Endothelial cell of umbilical vein (primary cell): ENCODE measurements at regions not wholly inside any gene's neighbourhood (a gene's known extent, or its start where the extent isn't known, plus 50 kb on each side); places are given as distances from the start of the nearest gene placed in this dataset.

Experiments used
- BruUV-seq: library from RNA; stranded (reverse); fragments of 400-500 nt; replicated peaks from 2 replicates; lab custom pipeline; 2021; lab: Mats Ljungman, UMichigan
- CTCF ChIA-PET: fragments of 300-600, 350-600 bp; sonication (Branson Sonifier 250); formaldehyde crosslinking; loops from one replicate; lab custom pipeline; 2021; ENCODE audit warnings: antibody characterized with exemption, inconsistent platforms; lab: Charles Lee
- POLR2A ChIA-PET: fragments of 300-600, 350-600 bp; sonication (Branson Sonifier 250); formaldehyde crosslinking; loops from one replicate; lab custom pipeline; 2021; ENCODE audit warnings: antibody characterized with exemption, inconsistent platforms; lab: Charles Lee
- DNase-seq: peaks from one replicate; pipeline ENCODE4 v3.0.0-alpha.2; 2011; ENCODE audit warnings: low read depth, low spot score
- FAIRE-seq: peaks from 2 replicates; lab custom pipeline; 2011; peaks lifted over from hg19 to GRCh38; lab: Jason Lieb, UNC
- H2AFZ ChIP-seq: 2 replicates; pipeline ENCODE4 v1.6.0; 2012; ENCODE audit warnings: low read depth, low read length, control low read depth, inconsistent platforms
- H3K27ac ChIP-seq: 2 replicates; pipeline ENCODE4 v1.5.1; 2011; ENCODE audit warnings: low read depth, mild to moderate bottlenecking, control low read depth, low read length, moderate library complexity; ENCODE audit not compliant: insufficient read depth
- H3K27me3 ChIP-seq, 2 experiments: 2 replicates each; pipeline versions ENCODE4 v1.6.0 to v1.6.1; 2011; ENCODE audit warnings: low read length in 2 of 2, mixed read lengths in 1 of 2; ENCODE audit not compliant: control insufficient read depth in 2 of 2, insufficient read depth in 2 of 2
- H3K36me3 ChIP-seq, 2 experiments: 2 replicates in 1 of 2; 3 replicates in 1 of 2; pipeline ENCODE4 v1.5.1; 2011; ENCODE audit warnings: low read length in 2 of 2, mild to moderate bottlenecking in 1 of 2, moderate library complexity in 1 of 2; ENCODE audit not compliant: control insufficient read depth in 2 of 2, insufficient read depth in 2 of 2; ENCODE audit errors: extremely low read depth in 1 of 2
- H3K4me1 ChIP-seq: 3 replicates; pipeline ENCODE4 v1.5.1; 2011; ENCODE audit warnings: mild to moderate bottlenecking, low read length; ENCODE audit not compliant: control insufficient read depth, insufficient read depth; ENCODE audit errors: extremely low read depth
- H3K4me2 ChIP-seq: 2 replicates; pipeline ENCODE4 v1.6.1; 2011; ENCODE audit warnings: low read length, control low read depth, mixed read lengths; ENCODE audit not compliant: insufficient read depth
- H3K4me3 ChIP-seq, 3 experiments: fragments of 200-600 bp in 1 of 3; sonication (generic), shearing (Covaris generic) in 1 of 3; replicated peaks in 1 of 3; 2 replicates each; pipeline ENCODE4 v1.5.1; 2011 to 2016; ENCODE audit warnings: control low read depth in 3 of 3, low read length in 3 of 3, mild to moderate bottlenecking in 2 of 3, inconsistent platforms in 1 of 3, low read depth in 1 of 3, moderate library complexity in 1 of 3; ENCODE audit not compliant: insufficient read depth in 1 of 3
- H3K79me2 ChIP-seq: 2 replicates; pipeline ENCODE4 v1.6.0; 2012; ENCODE audit warnings: low read length, inconsistent platforms; ENCODE audit not compliant: control insufficient read depth, insufficient read depth
- H3K9ac ChIP-seq: replicated peaks from 2 replicates; pipeline ENCODE3; 2011; ENCODE audit warnings: low read length, control low read depth; ENCODE audit not compliant: insufficient read depth; ENCODE audit errors: extremely low read depth
- H3K9me1 ChIP-seq: replicated peaks from 3 replicates; pipeline ENCODE4 v1.6.0; 2011; ENCODE audit warnings: mild to moderate bottlenecking, low read length; ENCODE audit not compliant: control insufficient read depth, insufficient read depth; ENCODE audit errors: extremely low read depth
- H3K9me3 ChIP-seq: replicated peaks from 2 replicates; pipeline ENCODE4 v1.5.1; 2012; ENCODE audit warnings: low read length, inconsistent platforms; ENCODE audit not compliant: control insufficient read depth, insufficient read depth
- H4K20me1 ChIP-seq: replicated peaks from 2 replicates; pipeline ENCODE3; 2011; ENCODE audit warnings: mild to moderate bottlenecking, low read length; ENCODE audit not compliant: control insufficient read depth, insufficient read depth; ENCODE audit errors: extremely low read depth
- EZH2 ChIP-seq: IDR thresholded peaks from 2 replicates; pipeline ENCODE4 v1.6.1; 2012; ENCODE audit warnings: borderline replicate concordance, low read depth, mild to moderate bottlenecking, moderate library complexity, low read length, inconsistent platforms; ENCODE audit not compliant: severe bottlenecking
- FOS ChIP-seq: IDR thresholded peaks from 2 replicates; pipeline ENCODE4 v1.6.1; 2011; ENCODE audit warnings: mild to moderate bottlenecking, low read length, moderate library complexity, borderline replicate concordance; ENCODE audit not compliant: insufficient read depth
- GATA2 ChIP-seq: IDR thresholded peaks from 2 replicates; pipeline ENCODE4 v1.7.0; 2011; ENCODE audit warnings: low read depth, mild to moderate bottlenecking, moderate library complexity, mixed read lengths, low read length; ENCODE audit not compliant: insufficient read length, insufficient read depth
- JUN ChIP-seq: IDR thresholded peaks from 2 replicates; pipeline ENCODE4 v1.6.1; 2011; ENCODE audit warnings: borderline replicate concordance, low read depth; ENCODE audit not compliant: insufficient read length, insufficient read depth
- MYC ChIP-seq: IDR thresholded peaks from one replicate; pipeline ENCODE4 v1.6.1; 2011; ENCODE audit warnings: mild to moderate bottlenecking, low read depth, low read length
- POLR2A ChIP-seq: IDR thresholded peaks from 2 replicates; pipeline ENCODE4 v1.6.1; 2012; ENCODE audit warnings: low read depth, mild to moderate bottlenecking, control low read depth, low read length
- POLR2AphosphoS5 ChIP-seq: IDR thresholded peaks from 2 replicates; pipeline ENCODE4 v1.6.1; 2012; ENCODE audit warnings: low read depth, mild to moderate bottlenecking, control low read depth, low read length, moderate library complexity; ENCODE audit not compliant: insufficient read depth
- dilution Hi-C: fragments of 300-500 bp; cut with MboI; formaldehyde crosslinking; loops from one replicate; pipeline ENCODE4 v1.15.0; 2019; ENCODE audit warnings: low sequenced_read_pairs; ENCODE audit not compliant: extremely low pct_ligation_motif_present
- intact Hi-C: fragments of 100-400 bp; cut with micrococcal nuclease; formaldehyde crosslinking; loops from one replicate; pipeline ENCODE4 v1.10.0; 2022
- TF ChIP-seq, protein P1 (sequence below): IDR thresholded peaks from 2 replicates; pipeline ENCODE4 v1.6.1; 2011; ENCODE audit not compliant: insufficient read depth, insufficient read length
- TF ChIP-seq, protein P2 (sequence below), 2 donors: IDR thresholded peaks; 1 replicate in 1 of 2; 2 replicates in 1 of 2; pipeline ENCODE4 v1.5.1; 2011; ENCODE audit warnings: low read length in 2 of 2, mild to moderate bottlenecking in 2 of 2, moderate library complexity in 2 of 2, control low read depth in 1 of 2, inconsistent platforms in 1 of 2, low read depth in 1 of 2; ENCODE audit not compliant: insufficient read depth in 1 of 2; ENCODE audit errors: extremely low read depth in 1 of 2

DNA sequence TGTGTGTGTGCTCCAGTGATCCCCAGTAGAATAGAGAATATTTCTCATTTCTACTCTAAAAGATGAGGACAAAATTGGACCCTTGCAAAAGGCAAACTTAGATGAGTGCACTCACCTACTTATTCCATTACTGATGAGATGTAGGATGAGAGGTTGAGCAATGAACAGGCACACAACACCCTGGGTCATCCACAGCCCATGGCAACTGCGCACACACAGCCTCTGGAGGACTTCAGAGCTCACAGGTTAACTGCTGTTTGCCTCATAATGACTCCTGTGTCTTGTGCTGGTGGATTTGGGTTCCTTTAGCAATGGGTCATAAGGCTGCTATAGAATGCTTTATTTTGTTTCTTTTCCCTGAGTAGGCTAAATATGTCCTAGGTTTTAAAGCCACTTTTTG is 103.6 kb upstream of the TNFAIP3 start:
- Histone ChIP-seq H3K79me2 (no peaks in the 10 kb centered on the region), H4K20me1 (no peaks in the 10 kb centered on the region), H3K9me3 (no peaks in the 10 kb centered on the region), H3K27ac (no peak overlapping the region), H3K9ac (no peak overlapping the region), H3K27me3 (no peaks in the 10 kb centered on the region), H3K9me1 (no peaks in the 10 kb centered on the region), H3K4me3 (no peak overlapping the region), H3K4me2 (no peak overlapping the region), H2AFZ (no peak overlapping the region), H3K4me1 (peaks cover 12% of the 10 kb centered on the region), H3K36me3 (no peaks in the 10 kb centered on the region)
- POLR2A ChIA-PET: no interaction called here
- no TSS peak for BruUV-seq
- no peak for DNase-seq
- FAIRE-seq: no peak
- CTCF ChIA-PET: no interaction called here
- TF ChIP-seq GATA2 (no peak), POLR2A (no peak), MYC (no peak), POLR2AphosphoS5 (no peak), JUN (no peak), EZH2 (no peak), FOS (no peak)
- TF ChIP-seq, protein P1, sequence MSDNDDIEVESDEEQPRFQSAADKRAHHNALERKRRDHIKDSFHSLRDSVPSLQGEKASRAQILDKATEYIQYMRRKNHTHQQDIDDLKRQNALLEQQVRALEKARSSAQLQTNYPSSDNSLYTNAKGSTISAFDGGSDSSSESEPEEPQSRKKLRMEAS: no peak
- TF ChIP-seq, protein P2, sequence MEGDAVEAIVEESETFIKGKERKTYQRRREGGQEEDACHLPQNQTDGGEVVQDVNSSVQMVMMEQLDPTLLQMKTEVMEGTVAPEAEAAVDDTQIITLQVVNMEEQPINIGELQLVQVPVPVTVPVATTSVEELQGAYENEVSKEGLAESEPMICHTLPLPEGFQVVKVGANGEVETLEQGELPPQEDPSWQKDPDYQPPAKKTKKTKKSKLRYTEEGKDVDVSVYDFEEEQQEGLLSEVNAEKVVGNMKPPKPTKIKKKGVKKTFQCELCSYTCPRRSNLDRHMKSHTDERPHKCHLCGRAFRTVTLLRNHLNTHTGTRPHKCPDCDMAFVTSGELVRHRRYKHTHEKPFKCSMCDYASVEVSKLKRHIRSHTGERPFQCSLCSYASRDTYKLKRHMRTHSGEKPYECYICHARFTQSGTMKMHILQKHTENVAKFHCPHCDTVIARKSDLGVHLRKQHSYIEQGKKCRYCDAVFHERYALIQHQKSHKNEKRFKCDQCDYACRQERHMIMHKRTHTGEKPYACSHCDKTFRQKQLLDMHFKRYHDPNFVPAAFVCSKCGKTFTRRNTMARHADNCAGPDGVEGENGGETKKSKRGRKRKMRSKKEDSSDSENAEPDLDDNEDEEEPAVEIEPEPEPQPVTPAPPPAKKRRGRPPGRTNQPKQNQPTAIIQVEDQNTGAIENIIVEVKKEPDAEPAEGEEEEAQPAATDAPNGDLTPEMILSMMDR (IDR thresholded peaks at IDR 0.05; ENCODE audit: extremely low read depth in 1 of 2, insufficient read depth in 1 of 2, low read depth in 1 of 2, low read length in 2 of 2): no peak
- intact Hi-C loops: no loop called here
- dilution Hi-C loops: no loop called here
